ENCODE measurements at regions not wholly inside any gene's neighbourhood (a gene's known extent, or its start where the extent isn't known, plus 50 kb on each side); places are given as distances from the start of the nearest gene placed in this dataset.

- H3K4ac ChIP-seq (ENCODE audit: low read depth, low read length): no peak overlapping the region
- H3K4me3 ChIP-seq (ENCODE audit: low read depth, low read length): no peak overlapping the region
- H3K36me3 ChIP-seq (ENCODE audit: control insufficient read depth in 1 of 2, insufficient read depth in 2 of 2, low read length in 2 of 2): peaks cover 0 to 2% of the 10 kb centered on the region in 2 experiments
- no CpG with 5 or more reads among the region's 3 CpGs for WGBS (ENCODE audit: extremely low coverage, insufficient coverage, insufficient read length)
- no peak overlapping the region for H3K27ac ChIP-seq (ENCODE audit: low read depth, low read length)
- DNase-seq: peak; percentile 62 to 74
- peaks cover 6% of the 10 kb centered on the region for H3K9me3 ChIP-seq (ENCODE audit: insufficient read depth, low read depth, low read length)
- no peak overlapping the region for H3K4me2 ChIP-seq (ENCODE audit: low read length)
- no peak overlapping the region for H4K8ac ChIP-seq (ENCODE audit: low read depth, low read length)
- H3K9ac ChIP-seq (ENCODE audit: low read length): no peak overlapping the region
- H2BK12ac ChIP-seq (ENCODE audit: low read length): no peak overlapping the region
- H2BK5ac ChIP-seq (ENCODE audit: low read depth, low read length, poor library complexity): no peak overlapping the region
- no peak overlapping the region for H4K91ac ChIP-seq (ENCODE audit: low read depth, low read length)
- no peaks in the 10 kb centered on the region for H3K79me1 ChIP-seq (ENCODE audit: low read length)
- no peaks in the 10 kb centered on the region for H3K27me3 ChIP-seq (ENCODE audit: insufficient read depth, low read length)
- no peak overlapping the region for H2AFZ ChIP-seq (ENCODE audit: insufficient read depth, low read length, poor library complexity)
- H3K23ac ChIP-seq (ENCODE audit: low read length): no peak overlapping the region
- no peaks in the 10 kb centered on the region for H3K4me1 ChIP-seq (ENCODE audit: control insufficient read depth in 1 of 2, insufficient read depth in 2 of 2, low read length in 2 of 2)
- H3K14ac ChIP-seq (ENCODE audit: low read length): no peak overlapping the region
- no peaks in the 10 kb centered on the region for H3K79me2 ChIP-seq (ENCODE audit: control insufficient read depth, insufficient read depth, low read length, poor library complexity)
- H2AK5ac ChIP-seq (ENCODE audit: low read length): no peak overlapping the region
- no peak overlapping the region for H4K12ac ChIP-seq (ENCODE audit: low read depth, low read length)
- no peak overlapping the region for H3K18ac ChIP-seq (ENCODE audit: low read length)
- H2BK120ac ChIP-seq (ENCODE audit: insufficient read depth, low read length, poor library complexity): no peak overlapping the region
Observed at GRCh38 chr4:148634476-148634875, 192.3 kb upstream of the NR3C2 start.

GRCh38 chr4:148633720-148634119 lies 191.5 kb upstream of the NR3C2 start:
- H3K18ac ChIP-seq (ENCODE audit: low read length): no peak overlapping the region
- H3K4ac ChIP-seq (ENCODE audit: low read depth, low read length): no peak overlapping the region
- H3K4me3 ChIP-seq (ENCODE audit: low read depth, low read length): no peak overlapping the region
- H2AFZ ChIP-seq (ENCODE audit: insufficient read depth, low read length, poor library complexity): no peak overlapping the region
- H3K9me3 ChIP-seq (ENCODE audit: insufficient read depth, low read depth, low read length): peaks cover 6% of the 10 kb centered on the region
- H4K8ac ChIP-seq (ENCODE audit: low read depth, low read length): no peak overlapping the region
- no peak for DNase-seq
- WGBS (ENCODE audit: extremely low coverage, insufficient coverage, insufficient read length): no CpG with 5 or more reads among the region's 3 CpGs
- H3K27ac ChIP-seq (ENCODE audit: low read depth, low read length): no peak overlapping the region
- no peaks in the 10 kb centered on the region for H3K27me3 ChIP-seq (ENCODE audit: insufficient read depth, low read length)
- no peaks in the 10 kb centered on the region for H3K4me1 ChIP-seq (ENCODE audit: control insufficient read depth in 1 of 2, insufficient read depth in 2 of 2, low read length in 2 of 2)
- no peaks in the 10 kb centered on the region for H3K79me1 ChIP-seq (ENCODE audit: low read length)
- no peak overlapping the region for H4K91ac ChIP-seq (ENCODE audit: low read depth, low read length)
- no peak overlapping the region for H3K9ac ChIP-seq (ENCODE audit: low read length)
- H3K4me2 ChIP-seq (ENCODE audit: low read length): no peak overlapping the region
- H3K14ac ChIP-seq (ENCODE audit: low read length): no peak overlapping the region
- H2BK5ac ChIP-seq (ENCODE audit: low read depth, low read length, poor library complexity): no peak overlapping the region
- peaks cover 0 to 2% of the 10 kb centered on the region in 2 experiments for H3K36me3 ChIP-seq (ENCODE audit: control insufficient read depth in 1 of 2, insufficient read depth in 2 of 2, low read length in 2 of 2)
- no peak overlapping the region for H2AK5ac ChIP-seq (ENCODE audit: low read length)
- H2BK120ac ChIP-seq (ENCODE audit: insufficient read depth, low read length, poor library complexity): no peak overlapping the region
- H4K12ac ChIP-seq (ENCODE audit: low read depth, low read length): no peak overlapping the region
- no peak overlapping the region for H2BK12ac ChIP-seq (ENCODE audit: low read length)
- H3K79me2 ChIP-seq (ENCODE audit: control insufficient read depth, insufficient read depth, low read length, poor library complexity): no peaks in the 10 kb centered on the region
- H3K23ac ChIP-seq (ENCODE audit: low read length): no peak overlapping the region

- Histone ChIP-seq H4K8ac (ENCODE audit: low read depth, low read length) (no peak overlapping the region), H3K9me3 (ENCODE audit: insufficient read depth, low read depth, low read length) (peaks cover 5% of the 10 kb centered on the region), H2AK5ac (ENCODE audit: low read length) (no peak overlapping the region), H3K18ac (ENCODE audit: low read length) (no peak overlapping the region), H3K23ac (ENCODE audit: low read length) (no peak overlapping the region), H2BK120ac (ENCODE audit: insufficient read depth, low read length, poor library complexity) (no peak overlapping the region), H3K36me3 (ENCODE audit: control insufficient read depth in 1 of 2, insufficient read depth in 2 of 2, low read length in 2 of 2) (peaks cover 0 to 2% of the 10 kb centered on the region in 2 experiments), H4K91ac (ENCODE audit: low read depth, low read length) (no peak overlapping the region), H3K79me2 (ENCODE audit: control insufficient read depth, insufficient read depth, low read length, poor library complexity) (no peaks in the 10 kb centered on the region), H3K27ac (ENCODE audit: low read depth, low read length) (no peak overlapping the region), H3K4me1 (ENCODE audit: control insufficient read depth in 1 of 2, insufficient read depth in 2 of 2, low read length in 2 of 2) (no peaks in the 10 kb centered on the region), H3K14ac (ENCODE audit: low read length) (no peak overlapping the region), H2BK12ac (ENCODE audit: low read length) (no peak overlapping the region), H3K27me3 (ENCODE audit: insufficient read depth, low read length) (no peaks in the 10 kb centered on the region), H3K9ac (ENCODE audit: low read length) (no peak overlapping the region), H3K4ac (ENCODE audit: low read depth, low read length) (no peak overlapping the region), H2BK5ac (ENCODE audit: low read depth, low read length, poor library complexity) (no peak overlapping the region), H4K12ac (ENCODE audit: low read depth, low read length) (no peak overlapping the region), H3K4me2 (ENCODE audit: low read length) (no peak overlapping the region), H3K4me3 (ENCODE audit: low read depth, low read length) (no peak overlapping the region), H3K79me1 (ENCODE audit: low read length) (no peaks in the 10 kb centered on the region), H2AFZ (ENCODE audit: insufficient read depth, low read length, poor library complexity) (no peak overlapping the region)
- no peak for DNase-seq
- no CpG with 5 or more reads among the region's 2 CpGs for WGBS (ENCODE audit: extremely low coverage, insufficient coverage, insufficient read length)
Observed at GRCh38 chr4:148632476-148632875, 190.3 kb upstream of the NR3C2 start.

- Histone ChIP-seq H3K14ac (ENCODE audit: low read length) (no peak overlapping the region), H3K27ac (ENCODE audit: low read depth, low read length) (no peak overlapping the region), H4K8ac (ENCODE audit: low read depth, low read length) (no peak overlapping the region), H2AFZ (ENCODE audit: insufficient read depth, low read length, poor library complexity) (no peak overlapping the region), H3K79me2 (ENCODE audit: control insufficient read depth, insufficient read depth, low read length, poor library complexity) (no peaks in the 10 kb centered on the region), H4K91ac (ENCODE audit: low read depth, low read length) (no peak overlapping the region), H3K27me3 (ENCODE audit: insufficient read depth, low read length) (no peaks in the 10 kb centered on the region), H3K4ac (ENCODE audit: low read depth, low read length) (no peak overlapping the region), H3K79me1 (ENCODE audit: low read length) (no peaks in the 10 kb centered on the region), H2BK5ac (ENCODE audit: low read depth, low read length, poor library complexity) (no peak overlapping the region), H3K36me3 (ENCODE audit: control insufficient read depth in 1 of 2, insufficient read depth in 2 of 2, low read length in 2 of 2) (no peaks in the 10 kb centered on the region), H2BK120ac (ENCODE audit: insufficient read depth, low read length, poor library complexity) (no peak overlapping the region), H3K4me3 (ENCODE audit: low read depth, low read length) (no peak overlapping the region), H3K23ac (ENCODE audit: low read length) (no peak overlapping the region), H4K12ac (ENCODE audit: low read depth, low read length) (no peak overlapping the region), H2AK5ac (ENCODE audit: low read length) (no peak overlapping the region), H3K9ac (ENCODE audit: low read length) (no peak overlapping the region), H3K9me3 (ENCODE audit: insufficient read depth, low read depth, low read length) (no peaks in the 10 kb centered on the region), H3K4me2 (ENCODE audit: low read length) (no peak overlapping the region), H3K18ac (ENCODE audit: low read length) (no peak overlapping the region), H2BK12ac (ENCODE audit: low read length) (no peak overlapping the region), H3K4me1 (ENCODE audit: control insufficient read depth in 1 of 2, insufficient read depth in 2 of 2, low read length in 2 of 2) (no peaks in the 10 kb centered on the region)
- WGBS (ENCODE audit: extremely low coverage, insufficient coverage, insufficient read length): no CpG with 5 or more reads among the region's 1 CpG
- DNase-seq: no peak
Observed at GRCh38 chr4:148630051-148630450, 187.8 kb upstream of the NR3C2 start.

Data from trophoblast cell (in vitro differentiated cells and primary cell).